ENCODE measurements at regions not wholly inside any gene's neighbourhood (a gene's known extent, or its start where the extent isn't known, plus 50 kb on each side); places are given as distances from the start of the nearest gene placed in this dataset.
"Not testable (repeated sequence)": the region's sequence is repeated elsewhere in the genome, so short reads cannot be mapped to it uniquely, and the experiment has no call there.

DNA sequence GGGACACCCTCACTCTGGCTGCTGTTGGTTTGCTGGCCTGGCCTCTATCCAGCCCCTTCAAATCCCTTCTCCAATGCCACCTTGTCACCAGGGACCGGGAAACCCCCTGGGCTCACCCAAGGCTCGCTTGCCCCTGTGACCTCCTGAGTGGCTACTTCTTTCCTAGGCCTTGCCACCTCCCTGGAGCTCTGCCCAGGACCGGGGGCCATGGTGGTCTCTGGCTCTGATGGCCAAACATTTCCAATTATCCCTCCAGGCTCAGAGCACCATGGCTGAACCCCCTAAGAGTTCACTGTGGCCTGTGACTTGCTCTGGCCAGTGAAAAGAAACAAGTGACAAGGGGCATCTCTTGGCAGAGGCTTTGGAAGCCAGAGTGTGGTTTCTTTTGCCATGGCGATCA is 237.6 kb downstream of the TFCP2L1 start:
- DNase-seq (ENCODE audit: low read depth), result no peak

DNA sequence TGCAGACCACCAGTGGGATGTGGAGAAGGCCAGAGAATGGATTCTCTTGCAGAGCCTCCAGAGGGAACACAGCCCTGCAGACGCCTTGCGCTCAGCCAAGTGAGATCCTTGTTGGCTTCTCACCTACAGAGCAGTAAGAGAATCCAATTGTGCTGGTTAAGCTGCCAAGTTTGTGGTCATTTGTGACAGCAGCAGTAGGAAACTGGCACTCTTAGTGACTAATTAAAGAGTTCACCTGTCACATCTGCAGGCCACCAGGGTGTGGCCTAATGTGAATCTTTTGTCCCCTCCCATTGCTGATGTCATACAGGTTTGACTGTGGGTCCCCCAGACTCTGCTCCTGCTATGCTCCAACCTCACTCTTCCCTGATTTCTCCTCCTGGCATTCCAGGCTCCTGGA is 235.9 kb downstream of the TFCP2L1 start:
- DNase-seq (ENCODE audit: low read depth), result no peak

DNA sequence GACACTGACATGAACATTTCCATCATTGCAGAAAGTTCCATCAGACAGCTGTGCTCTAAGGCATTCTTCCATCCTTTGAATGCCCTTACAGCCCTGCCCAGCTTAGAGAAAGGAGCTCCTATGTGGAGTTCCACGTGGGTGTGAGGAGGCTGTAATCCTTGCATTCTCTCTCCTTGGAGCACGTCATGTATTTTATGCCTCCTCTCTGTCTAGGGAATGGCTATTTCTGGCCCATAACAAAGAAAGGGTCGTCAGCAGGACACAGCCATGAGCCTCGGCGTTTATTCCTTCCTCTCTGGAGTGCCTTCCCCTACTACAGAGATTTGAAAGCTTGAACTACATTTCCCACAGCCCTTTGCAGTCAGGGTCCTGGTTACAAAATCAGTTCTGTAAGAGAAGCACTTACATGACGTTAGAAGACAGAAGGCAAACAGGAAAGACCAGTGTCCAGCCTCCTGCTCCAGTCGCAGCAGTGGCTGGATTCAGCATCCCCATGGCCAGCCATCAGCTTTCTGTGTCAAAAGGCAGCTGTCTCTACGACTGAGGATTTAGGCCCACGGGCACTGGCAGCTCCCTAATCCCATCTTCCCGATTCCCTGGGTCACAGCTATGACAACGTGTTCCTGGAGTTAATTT is 234.9 kb downstream of the TFCP2L1 start:
- no peak for DNase-seq (ENCODE audit: low read depth)

DNA sequence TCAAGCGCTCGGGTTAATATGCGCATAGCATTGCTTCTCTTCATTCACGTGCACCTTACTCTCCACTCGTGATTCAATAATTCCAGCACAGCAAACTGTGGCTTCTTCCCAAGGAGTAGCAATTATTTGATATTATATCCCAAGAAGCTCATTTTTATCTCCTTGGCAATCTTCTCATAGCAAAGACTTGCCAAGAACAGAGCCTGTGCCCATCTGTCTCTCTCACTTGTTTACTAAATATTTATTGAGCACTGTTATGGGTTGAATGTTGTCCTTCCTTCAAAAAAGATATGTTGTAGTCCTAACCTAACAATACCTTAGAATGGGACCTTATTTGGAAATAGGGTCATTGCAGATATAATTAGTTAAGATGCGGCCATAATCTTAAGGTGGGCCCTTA is 233.7 kb downstream of the TFCP2L1 start:
- no peak for DNase-seq (ENCODE audit: low read depth)

DNA sequence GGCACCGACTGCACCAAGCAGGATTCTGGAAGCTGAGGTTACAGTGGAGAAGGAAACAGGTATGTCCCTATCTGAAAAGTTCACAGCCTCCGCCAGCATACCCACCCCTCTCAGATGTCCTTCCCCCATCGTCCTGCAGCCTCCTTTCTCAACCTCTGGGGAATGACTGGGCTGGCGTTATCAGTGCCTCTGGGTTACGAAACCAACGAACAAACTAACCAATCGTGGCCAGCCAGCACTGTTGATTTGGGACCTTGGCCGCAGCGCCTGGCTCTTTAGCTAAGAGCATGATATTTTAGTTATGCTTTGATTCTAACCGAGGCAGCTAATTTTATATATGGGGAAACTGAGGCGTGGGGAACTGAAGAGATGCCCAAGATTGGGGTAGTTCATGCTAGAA is 233.0 kb downstream of the TFCP2L1 start:
- DNase-seq (ENCODE audit: low read depth), result no peak

DNA sequence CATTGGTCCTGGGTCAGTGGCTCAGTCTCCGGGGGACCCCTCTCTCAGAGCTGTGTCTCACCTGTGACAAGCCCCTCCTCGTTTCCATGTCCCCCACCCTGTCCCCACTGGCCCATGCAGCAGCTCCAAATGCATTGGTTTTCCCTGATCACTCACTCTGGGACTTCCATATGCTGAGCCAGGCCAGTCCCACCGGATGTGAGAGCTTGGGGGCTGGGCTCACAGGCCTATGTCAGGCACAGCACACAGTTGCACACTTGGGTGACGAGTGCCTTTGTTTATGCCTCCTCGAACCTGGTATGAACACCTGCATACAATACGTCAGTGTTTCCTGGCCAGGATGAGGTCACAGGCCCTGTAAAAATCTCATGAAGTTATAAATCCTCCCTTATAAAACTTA is 232.5 kb downstream of the TFCP2L1 start:
- DNase-seq (ENCODE audit: low read depth), result no peak

DNA sequence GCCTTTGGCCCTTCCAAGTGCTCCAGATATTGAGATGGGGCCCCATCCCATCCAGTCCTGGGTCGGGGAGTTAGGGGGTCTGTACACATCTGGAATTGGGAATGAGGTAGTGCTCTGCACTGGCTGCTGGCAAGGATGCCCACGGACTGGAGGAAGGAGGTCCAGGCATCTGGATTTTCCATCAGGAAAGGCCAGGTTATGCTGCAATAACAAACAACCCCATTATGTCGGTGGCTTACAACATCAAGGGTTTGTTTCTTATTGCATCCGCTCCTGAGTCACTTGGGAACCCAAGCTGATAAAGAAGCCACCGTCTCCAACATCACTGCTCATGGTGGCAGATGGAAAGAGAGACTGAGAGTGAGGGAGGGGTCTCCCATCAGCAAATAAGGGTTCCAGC is 229.9 kb downstream of the TFCP2L1 start:
- no peak for DNase-seq (ENCODE audit: low read depth)

DNA sequence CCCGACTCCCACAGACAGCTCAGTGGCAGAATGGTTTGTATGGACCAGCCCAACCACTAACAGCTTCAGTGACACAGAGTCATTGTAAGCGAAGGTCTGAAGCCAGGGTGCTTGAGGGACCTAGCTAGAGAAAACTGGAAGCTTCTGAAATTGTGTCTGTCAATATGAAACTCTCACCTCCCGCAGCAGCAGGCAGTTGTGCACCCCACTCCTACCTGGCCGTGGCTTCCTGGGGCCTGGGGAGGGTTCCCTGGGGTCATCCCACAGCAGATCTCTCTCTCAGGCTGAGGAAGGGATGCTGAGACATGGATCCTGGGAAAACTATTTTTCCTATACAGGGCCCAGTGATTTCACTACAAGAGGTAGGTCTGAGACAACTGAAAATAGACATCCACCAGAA is 229.5 kb downstream of the TFCP2L1 start:
- DNase-seq (ENCODE audit: low read depth), result no peak

DNA sequence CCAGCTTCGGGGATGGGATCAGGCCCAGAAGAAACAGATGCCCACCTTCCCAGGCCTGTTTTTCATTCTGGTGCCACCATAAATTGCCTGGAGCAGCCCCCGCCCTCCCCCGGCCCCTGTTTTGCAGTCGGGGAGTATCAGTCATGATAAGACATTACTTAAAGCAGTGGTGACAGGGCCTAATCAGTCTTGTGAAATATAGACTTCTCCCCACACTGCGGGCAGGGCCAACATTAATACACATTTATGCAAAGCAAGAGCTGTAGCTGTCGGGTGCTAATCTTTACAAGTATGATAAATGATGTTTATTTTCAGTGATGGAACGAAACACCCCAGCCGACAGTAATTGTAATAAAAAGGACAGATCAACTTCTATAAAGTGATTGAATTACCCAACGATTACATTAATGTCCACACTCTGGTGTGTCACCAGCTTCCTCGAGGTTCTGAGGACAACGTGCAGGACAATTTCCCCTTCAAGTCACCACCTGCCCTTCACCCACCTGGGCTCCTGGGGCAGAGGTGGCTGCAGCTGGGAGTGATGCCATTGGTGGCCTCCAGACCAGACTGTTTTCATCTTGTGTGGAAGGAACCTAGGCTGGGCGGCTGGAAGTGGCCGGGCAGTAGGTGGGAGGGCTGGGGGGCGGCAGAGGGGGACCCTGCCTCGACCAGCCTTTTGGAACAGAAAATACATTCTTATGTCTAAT is 226.0 kb downstream of the TFCP2L1 start:
- no peak for DNase-seq (ENCODE audit: low read depth)

DNA sequence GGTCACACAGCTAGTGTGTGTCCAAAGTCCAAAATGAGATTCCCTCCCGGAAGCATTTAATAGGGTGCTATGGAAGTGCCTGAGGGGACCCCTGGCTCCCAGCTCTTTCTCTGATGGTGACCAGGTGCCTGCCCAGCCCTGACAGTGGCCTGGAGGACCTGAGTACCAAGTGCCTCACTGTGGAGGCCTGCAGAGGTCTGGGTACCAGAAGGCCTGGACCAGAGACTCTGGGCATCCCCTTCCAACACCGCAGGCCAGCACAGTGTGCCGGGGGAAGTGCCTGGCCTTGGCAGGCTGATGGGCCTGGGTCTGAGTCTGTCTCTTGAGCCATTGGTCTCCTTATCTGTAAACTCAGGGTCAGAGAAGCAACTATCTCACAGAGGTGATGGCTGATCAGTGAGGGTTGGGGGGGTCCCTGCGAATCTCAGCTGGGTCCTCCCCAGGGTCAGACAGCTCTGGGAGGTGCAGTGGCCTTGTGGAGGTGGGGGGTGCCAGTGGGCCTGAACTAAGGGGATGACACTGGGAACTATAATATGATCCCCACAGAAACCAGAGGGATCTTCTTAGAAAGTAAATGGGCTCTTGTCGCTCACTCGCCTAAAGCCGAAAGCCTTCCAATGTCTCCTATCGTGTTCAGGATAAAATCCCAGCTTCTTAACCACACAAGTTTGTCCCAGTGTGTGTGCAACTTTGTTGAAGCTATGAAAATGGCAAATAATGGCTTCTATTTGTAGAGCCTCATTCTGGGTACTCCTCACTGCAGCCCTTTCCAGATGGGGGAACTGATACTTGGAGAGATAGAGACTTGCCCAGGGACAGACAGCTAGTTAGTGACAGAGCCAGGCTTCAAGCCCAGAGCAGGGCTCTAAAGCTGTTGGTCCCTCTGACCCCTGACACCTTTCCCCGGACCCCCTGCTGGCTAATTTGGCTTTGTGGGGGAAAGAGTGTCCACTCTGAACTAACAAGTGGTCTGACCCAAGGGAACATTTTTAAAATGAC is 225.1 kb downstream of the TFCP2L1 start:
- no peak for DNase-seq (ENCODE audit: low read depth)

DNA sequence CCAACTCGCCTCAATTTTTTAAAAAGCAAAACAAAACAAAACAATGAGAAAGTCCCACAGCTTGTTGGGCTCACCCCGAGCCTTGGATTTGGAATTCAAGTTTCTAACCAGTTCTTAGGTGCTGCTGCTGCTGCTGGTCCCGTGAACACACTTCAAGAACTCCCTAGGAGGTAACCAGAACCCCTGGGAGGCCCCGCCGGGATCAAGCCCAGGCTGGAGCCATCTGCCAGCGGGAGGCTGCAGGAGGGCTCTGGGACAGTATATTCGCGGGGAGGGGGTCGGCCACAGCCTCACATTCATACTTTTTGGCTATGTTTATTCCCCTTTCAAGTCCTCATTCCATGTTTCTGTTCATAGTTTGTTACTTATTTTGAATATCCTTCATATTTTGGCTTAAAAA is 223.4 kb downstream of the TFCP2L1 start:
- DNase-seq (ENCODE audit: low read depth), result no peak

DNA sequence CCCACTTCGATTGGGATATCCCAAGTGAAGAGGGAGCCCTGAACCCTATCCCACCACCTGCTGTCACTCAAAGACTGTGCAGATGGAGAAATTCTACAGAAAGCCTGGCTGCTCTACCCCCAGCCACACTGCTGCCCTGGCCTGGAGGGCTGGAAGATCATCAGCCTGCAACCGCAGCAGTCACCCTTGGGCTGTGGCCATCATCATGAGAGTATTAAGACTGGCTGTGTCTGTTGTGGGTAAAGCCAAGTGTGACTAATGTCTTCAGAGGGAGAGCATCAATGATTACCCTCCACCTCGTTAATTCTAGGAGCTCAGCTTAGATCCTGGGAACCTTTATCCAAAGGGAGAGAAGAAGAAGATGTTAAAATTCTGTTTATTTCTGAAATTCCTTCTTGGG is 221.5 kb downstream of the TFCP2L1 start:
- peak; percentile 79 for DNase-seq (ENCODE audit: low read depth)

DNA sequence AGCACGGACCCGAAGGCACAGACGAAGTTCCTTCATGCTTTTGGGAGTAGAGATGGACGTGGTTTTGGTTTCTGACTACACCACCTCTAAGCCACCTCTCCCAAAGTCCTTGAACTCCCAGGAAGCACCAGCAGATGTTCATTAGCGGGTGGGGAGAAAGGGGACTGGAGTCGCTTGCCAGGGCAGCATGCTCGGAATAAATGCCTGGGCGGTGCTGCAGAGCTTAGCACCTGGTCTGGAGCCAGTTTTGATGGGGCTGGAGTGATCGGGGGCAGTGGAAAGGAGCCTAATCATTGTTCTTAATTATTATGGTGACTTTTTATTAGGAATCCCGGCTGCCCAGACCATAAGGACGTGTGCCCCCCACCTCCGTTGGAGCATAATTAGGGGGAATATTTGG is 220.8 kb downstream of the TFCP2L1 start:
- DNase-seq (ENCODE audit: low read depth), result no peak

DNA sequence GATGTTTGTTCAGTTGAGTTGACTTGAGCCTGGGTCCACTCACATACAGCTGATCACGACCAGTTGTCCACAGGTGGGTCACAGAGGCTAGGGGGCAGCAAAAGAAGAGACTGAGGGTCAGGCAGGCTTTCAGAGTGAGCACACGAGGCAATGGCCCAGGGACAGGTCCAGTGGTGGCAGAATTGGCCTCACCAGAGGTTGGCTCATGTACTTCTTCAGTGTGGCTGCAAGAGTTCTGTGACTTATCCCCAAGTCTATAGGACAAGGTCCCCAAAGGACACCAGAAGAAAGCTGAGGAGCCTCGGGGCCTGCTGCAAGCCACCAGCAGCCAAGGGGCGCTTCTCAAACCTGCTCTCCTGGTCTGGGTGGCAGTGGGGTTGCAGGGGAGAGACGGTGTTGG is 219.8 kb downstream of the TFCP2L1 start:
- DNase-seq (ENCODE audit: low read depth), result no peak

DNA sequence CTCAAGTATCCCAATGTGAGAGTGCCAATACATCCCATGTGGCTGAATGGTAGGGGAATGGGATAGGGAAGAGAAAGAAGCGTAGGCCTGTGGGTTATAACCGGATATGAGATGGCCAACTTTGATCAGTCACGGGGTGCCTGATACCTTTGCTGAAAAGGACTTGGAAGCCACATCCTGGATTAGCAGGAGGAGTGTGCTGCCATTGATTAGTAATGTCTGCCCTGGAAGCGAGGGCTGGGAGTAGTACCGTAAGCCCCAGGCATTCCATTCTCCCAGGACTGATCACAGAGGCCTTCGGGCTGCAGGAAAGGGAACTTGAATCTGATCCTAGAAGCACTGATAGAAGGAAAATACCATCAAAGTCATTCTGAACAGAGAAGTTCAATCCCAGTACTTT is 218.5 kb downstream of the TFCP2L1 start:
- peak; percentile 25 for DNase-seq (ENCODE audit: low read depth)

DNA sequence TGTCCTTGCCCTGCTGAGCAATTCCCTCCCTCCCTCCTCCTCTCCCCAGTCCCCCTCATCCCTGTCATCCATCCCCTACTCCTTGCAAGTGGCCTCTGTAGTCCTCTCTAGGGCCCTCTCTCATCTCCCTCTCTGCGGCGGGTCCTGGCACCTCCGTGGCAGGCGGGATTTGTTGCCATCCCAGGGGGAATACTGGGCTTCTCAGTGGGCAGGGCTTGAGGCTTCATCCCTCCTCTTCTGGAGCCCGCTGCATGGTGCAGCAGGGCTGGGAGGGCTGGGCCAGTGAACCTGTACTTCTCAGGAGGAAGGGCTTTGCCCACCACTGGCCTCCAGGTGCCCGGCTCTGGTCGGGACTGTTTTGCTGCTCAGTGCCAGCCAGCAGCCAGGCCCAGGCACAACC is 216.2 kb downstream of the TFCP2L1 start:
- no peak for DNase-seq (ENCODE audit: low read depth)

DNA sequence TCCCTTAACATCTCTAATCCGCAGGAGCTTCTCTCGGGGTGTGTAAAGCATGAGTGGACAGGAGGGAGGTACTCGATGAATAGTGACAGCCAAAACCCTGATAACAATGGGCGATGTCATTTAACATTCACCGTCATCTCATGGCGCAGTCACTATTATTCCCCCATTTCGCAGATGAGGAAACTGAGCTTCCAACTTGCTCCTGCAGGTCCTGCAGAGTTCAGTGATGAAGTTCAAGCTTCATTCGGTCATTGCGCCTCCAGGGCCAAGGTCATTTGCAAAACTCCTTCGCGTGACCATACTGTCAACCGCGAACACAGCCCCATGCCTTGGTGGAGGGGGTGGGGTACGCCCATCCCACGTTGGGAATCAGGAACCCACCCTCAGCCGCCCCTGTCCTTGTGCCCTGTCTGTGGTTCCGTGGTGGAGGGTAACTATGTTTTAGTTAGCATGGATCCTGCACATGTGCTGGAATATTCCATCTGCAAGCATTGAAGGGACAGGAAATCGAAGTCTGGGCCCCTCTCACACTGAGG is 215.5 kb downstream of the TFCP2L1 start:
- DNase-seq (ENCODE audit: low read depth), result no peak

DNA sequence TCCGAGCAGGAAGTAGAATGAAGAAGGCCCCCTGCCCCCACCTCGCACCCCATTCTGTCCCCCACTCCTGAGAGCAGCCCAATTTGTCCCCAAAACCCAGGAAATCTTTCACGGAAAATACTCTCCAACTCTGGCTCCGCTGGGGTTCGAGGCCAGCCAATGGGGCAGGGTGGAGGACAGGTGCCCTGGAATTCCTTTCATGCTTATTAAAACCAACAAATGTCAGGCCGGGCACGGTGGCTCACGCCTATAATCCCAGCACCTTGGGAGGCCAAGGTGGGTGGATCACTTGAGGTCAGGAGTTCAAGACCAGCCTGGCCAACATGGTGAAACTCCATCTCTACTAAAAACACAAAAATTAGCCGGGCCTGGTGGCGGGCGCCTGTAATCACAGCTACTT is 214.9 kb downstream of the TFCP2L1 start:
- DNase-seq (ENCODE audit: low read depth), result not testable (repeated sequence)

DNA sequence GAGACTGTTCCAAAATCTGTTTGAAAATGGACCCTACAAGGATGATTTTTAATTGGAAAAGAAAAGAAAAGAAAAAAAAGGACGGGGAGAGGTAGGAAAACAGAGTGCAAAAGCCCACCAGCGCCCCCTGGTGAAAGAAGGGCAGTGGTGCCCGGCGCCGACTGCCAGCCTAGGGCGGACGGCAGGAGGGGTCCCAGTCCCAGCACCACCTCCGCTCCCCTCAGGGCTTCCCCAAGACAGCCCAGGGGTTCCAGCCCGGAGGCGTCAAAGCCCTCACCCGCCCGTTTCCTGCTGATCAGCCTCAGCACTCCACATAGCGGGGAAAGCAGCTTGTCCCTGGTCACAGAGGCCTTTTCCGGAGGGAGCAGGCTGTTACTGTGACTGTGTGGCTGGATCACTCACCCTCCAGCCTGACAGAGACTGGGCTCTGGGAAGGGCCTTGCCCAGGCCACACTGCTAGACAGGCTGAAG is 213.9 kb downstream of the TFCP2L1 start:
- peak; percentile 56 for DNase-seq (ENCODE audit: low read depth)

DNA sequence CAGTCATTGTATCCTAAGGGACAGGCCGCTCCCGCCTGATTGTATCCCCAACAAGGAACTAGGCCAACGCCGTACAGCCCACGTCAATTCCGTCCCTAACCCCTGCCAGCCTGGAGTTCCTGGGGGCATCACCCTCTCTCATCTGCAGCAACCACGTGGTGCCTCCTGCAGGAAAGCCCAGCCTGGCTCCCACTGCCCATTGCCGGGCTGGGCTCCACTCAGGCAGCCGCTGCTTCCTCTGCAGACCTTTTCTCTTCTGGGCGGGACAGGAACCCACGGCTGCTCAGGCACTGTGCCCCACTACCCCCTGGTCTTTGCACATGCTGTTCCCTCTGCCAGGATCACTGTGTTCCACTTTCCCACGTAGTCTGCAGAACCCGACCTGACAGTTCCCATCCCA is 212.2 kb downstream of the TFCP2L1 start:
- DNase-seq (ENCODE audit: low read depth), result no peak

DNA sequence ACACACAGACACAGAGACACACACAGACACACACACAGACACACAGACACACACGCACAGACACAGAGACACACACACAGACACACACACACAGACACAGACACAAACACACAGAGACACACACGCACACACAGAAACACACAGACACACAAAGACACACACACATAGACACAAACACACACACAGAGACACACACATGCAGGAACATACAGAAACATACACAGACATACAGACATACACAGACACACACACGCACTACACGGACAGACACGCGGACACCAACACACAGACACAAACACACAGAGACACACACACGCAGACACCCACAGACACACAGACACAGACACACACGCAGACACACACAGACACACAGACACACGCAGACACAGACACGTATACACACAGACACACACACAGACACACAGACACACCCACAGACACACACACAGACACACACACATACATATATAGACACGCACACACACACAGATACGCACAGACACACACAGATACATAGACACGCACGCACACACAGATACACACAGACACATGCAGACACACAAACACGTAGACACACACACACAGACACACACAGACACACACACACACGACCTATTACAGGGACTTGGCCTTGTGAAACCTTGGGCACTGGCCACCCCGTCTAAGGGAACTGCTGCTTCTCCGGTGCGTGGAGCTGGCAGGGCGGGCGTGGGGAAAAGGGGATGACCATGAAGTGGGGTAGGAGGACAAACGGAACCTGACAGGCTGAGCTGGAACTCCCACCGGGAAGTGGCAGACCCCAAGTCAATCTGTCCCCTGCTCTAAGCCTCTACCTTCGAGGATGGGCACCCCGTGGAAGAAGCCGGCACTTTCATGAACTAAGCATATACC is 211.4 kb downstream of the TFCP2L1 start:
- no peak for DNase-seq (ENCODE audit: low read depth)

Data from M059J (cell line).